H1 (cell line): ENCODE measurements at regions not wholly inside any gene's neighbourhood (a gene's known extent, or its start where the extent isn't known, plus 50 kb on each side); places are given as distances from the start of the nearest gene placed in this dataset.
A peak's percentile ranks its signal among the peaks of the same experiment; 100 is the strongest.

Experiments
- CHD7 ChIP-seq: fragments of 300-600 bp; sonication (generic); IDR thresholded peaks from 2 replicates; pipeline ENCODE4 v1.7.1; 2012; ENCODE audit warnings: low read length, moderate library complexity, mild to moderate bottlenecking, inconsistent platforms; ENCODE audit not compliant: insufficient replicate concordance

- peak; percentile 67 for TF ChIP-seq CHD7
Observed at GRCh38 chr2:125959047-125959446, 696.9 kb upstream of the GYPC start (continued).
